ENCODE measurements at regions not wholly inside any gene's neighbourhood (a gene's known extent, or its start where the extent isn't known, plus 50 kb on each side); places are given as distances from the start of the nearest gene placed in this dataset.

- H3K4me2 ChIP-seq (replicated peaks; ENCODE audit: extremely low read depth, low read length, poor library complexity, severe bottlenecking) = no peak overlapping the region
- no peak overlapping the region for H3K9ac ChIP-seq (ENCODE audit: insufficient read depth, low read length, poor library complexity, severe bottlenecking)
- Mint-ChIP-seq H3K9me3 (peaks cover 0 to 2% (median 0%) of the 10 kb centered on the region in 7 donors), H3K27ac (no peak overlapping the region), H3K4me1 (no peaks in the 10 kb centered on the region), H3K27me3 (ENCODE audit: low read depth in 3 of 3) (peaks cover 0 to 16% (median 9%) of the 10 kb centered on the region in 3 donors), H3K4me3 (no peak overlapping the region), H3K36me3 (no peaks in the 10 kb centered on the region)
- intact Hi-C loops (cut with micrococcal nuclease) = no loop called here
- no peaks in the 10 kb centered on the region for H3K36me3 ChIP-seq (replicated peaks in 1 of 2; ENCODE audit: control insufficient read depth in 1 of 2, insufficient read depth in 2 of 2, low read length in 2 of 2)
- no peak overlapping the region for H3K4me3 ChIP-seq (replicated peaks in 1 of 3; ENCODE audit: low read depth in 2 of 3, low read length in 3 of 3)
- H3K9me3 ChIP-seq (replicated peaks in 1 of 2; ENCODE audit: control insufficient read depth in 1 of 2, insufficient read depth in 1 of 2, low read length in 2 of 2) = no peaks in the 10 kb centered on the region
- H3K4me1 ChIP-seq (ENCODE audit: control insufficient read depth in 1 of 2, insufficient read depth in 2 of 2, low read length in 2 of 2) = no peaks in the 10 kb centered on the region
- no peak for TF ChIP-seq CTCF (IDR thresholded peaks at IDR 0.05)
- H3K27ac ChIP-seq (ENCODE audit: low read depth in 1 of 2, low read length in 2 of 2) = no peak overlapping the region
- no peaks in the 10 kb centered on the region for H4K20me1 ChIP-seq (ENCODE audit: insufficient read depth, low read length)
- DNase-seq = no peak
- H3K27me3 ChIP-seq (ENCODE audit: control insufficient read depth in 2 of 2, insufficient read depth in 2 of 2, low read length in 2 of 2) = no peaks in the 10 kb centered on the region
- WGBS (ENCODE audit: insufficient coverage) = no CpG with 5 or more reads among the region's 5 CpGs
- no peaks in the 10 kb centered on the region for H3K79me2 ChIP-seq (ENCODE audit: insufficient read depth, low read length)
- no peak overlapping the region for H2AFZ ChIP-seq (ENCODE audit: insufficient read depth, low read depth, low read length, poor library complexity, severe bottlenecking)
These were observed 153.3 kb upstream of the MKLN1 start for GRCh38 chr7:131174391-131174790.

- no peak overlapping the region for H3K27ac Mint-ChIP-seq
- no peaks in the 10 kb centered on the region for H4K20me1 ChIP-seq (ENCODE audit: insufficient read depth, low read length)
- DNase-seq = no peak
- no peaks in the 10 kb centered on the region for H3K9me3 ChIP-seq (replicated peaks in 1 of 2; ENCODE audit: control insufficient read depth in 1 of 2, insufficient read depth in 1 of 2, low read length in 2 of 2)
- H3K36me3 Mint-ChIP-seq = no peaks in the 10 kb centered on the region
- H3K4me1 ChIP-seq (ENCODE audit: control insufficient read depth in 1 of 2, insufficient read depth in 2 of 2, low read length in 2 of 2) = no peaks in the 10 kb centered on the region
- H3K9ac ChIP-seq (ENCODE audit: insufficient read depth, low read length, poor library complexity, severe bottlenecking) = no peak overlapping the region
- no peak overlapping the region for H2AFZ ChIP-seq (ENCODE audit: insufficient read depth, low read depth, low read length, poor library complexity, severe bottlenecking)
- no peak overlapping the region for H3K4me3 Mint-ChIP-seq
- no peaks in the 10 kb centered on the region for H3K36me3 ChIP-seq (replicated peaks in 1 of 2; ENCODE audit: control insufficient read depth in 1 of 2, insufficient read depth in 2 of 2, low read length in 2 of 2)
- no peaks in the 10 kb centered on the region for H3K79me2 ChIP-seq (ENCODE audit: insufficient read depth, low read length)
- H3K9me3 Mint-ChIP-seq = peaks cover 0 to 2% (median 0%) of the 10 kb centered on the region in 7 donors
- H3K27me3 Mint-ChIP-seq (ENCODE audit: low read depth in 3 of 3) = peaks cover 0 to 15% (median 9%) of the 10 kb centered on the region in 3 donors
- no peak overlapping the region for H3K27ac ChIP-seq (ENCODE audit: low read depth in 1 of 2, low read length in 2 of 2)
- no peak overlapping the region for H3K4me3 ChIP-seq (replicated peaks in 1 of 3; ENCODE audit: low read depth in 2 of 3, low read length in 3 of 3)
- intact Hi-C loops (cut with micrococcal nuclease) = no loop called here
- no peak for TF ChIP-seq CTCF (IDR thresholded peaks at IDR 0.05)
- H3K4me2 ChIP-seq (replicated peaks; ENCODE audit: extremely low read depth, low read length, poor library complexity, severe bottlenecking) = no peak overlapping the region
- no peaks in the 10 kb centered on the region for H3K27me3 ChIP-seq (ENCODE audit: control insufficient read depth in 2 of 2, insufficient read depth in 2 of 2, low read length in 2 of 2)
- H3K4me1 Mint-ChIP-seq = no peaks in the 10 kb centered on the region
These were observed 152.8 kb upstream of the MKLN1 start for GRCh38 chr7:131174855-131175254.

Measured in CD14-positive monocyte (primary cell).